ENCODE measurements at regions not wholly inside any gene's neighbourhood (a gene's known extent, or its start where the extent isn't known, plus 50 kb on each side); places are given as distances from the start of the nearest gene placed in this dataset.
"Not testable (repeated sequence)": the region's sequence is repeated elsewhere in the genome, so short reads cannot be mapped to it uniquely, and the experiment has no call there.

- H3K27ac Mint-ChIP-seq; H3K4me3 Mint-ChIP-seq (ENCODE audit: low read depth); intact Hi-C loops (cut with micrococcal nuclease); H3K9me3 Mint-ChIP-seq; DNase-seq (ENCODE audit: low spot score); H3K27me3 Mint-ChIP-seq (ENCODE audit: low read depth): not testable (repeated sequence)
- Mint-ChIP-seq H3K36me3 (ENCODE audit: low read depth) (peaks cover 23% of the 10 kb centered on the region), H3K4me1 (ENCODE audit: low read depth) (peaks cover 20% of the 10 kb centered on the region)
These were observed 258.9 kb upstream of the PLGLB2 start for GRCh38 chr2:87488991-87489390.

- H3K4me3 Mint-ChIP-seq (ENCODE audit: low read depth); DNase-seq (ENCODE audit: low spot score); H3K9me3 Mint-ChIP-seq; H3K27me3 Mint-ChIP-seq (ENCODE audit: low read depth); intact Hi-C loops (cut with micrococcal nuclease): not testable (repeated sequence)
- H3K4me1 Mint-ChIP-seq (ENCODE audit: low read depth) = peaks cover 20% of the 10 kb centered on the region
- peaks cover 21% of the 10 kb centered on the region for H3K36me3 Mint-ChIP-seq (ENCODE audit: low read depth)
- peak overlapping the region; percentile 54 for H3K27ac Mint-ChIP-seq
These were observed 253.0 kb upstream of the PLGLB2 start for GRCh38 chr2:87494846-87495245.

GRCh38 chr2:87495455-87495854 is 252.4 kb upstream of the PLGLB2 start:
- H3K4me3 Mint-ChIP-seq (ENCODE audit: low read depth); H3K27me3 Mint-ChIP-seq (ENCODE audit: low read depth); intact Hi-C loops (cut with micrococcal nuclease); DNase-seq (ENCODE audit: low spot score); H3K9me3 Mint-ChIP-seq: not testable (repeated sequence)
- peak overlapping the region; percentile 54 for H3K27ac Mint-ChIP-seq
- peaks cover 24% of the 10 kb centered on the region for H3K4me1 Mint-ChIP-seq (ENCODE audit: low read depth)
- peaks cover 26% of the 10 kb centered on the region for H3K36me3 Mint-ChIP-seq (ENCODE audit: low read depth)

- H3K27ac Mint-ChIP-seq; DNase-seq (ENCODE audit: low spot score); H3K27me3 Mint-ChIP-seq (ENCODE audit: low read depth); H3K4me3 Mint-ChIP-seq (ENCODE audit: low read depth); intact Hi-C loops (cut with micrococcal nuclease); H3K9me3 Mint-ChIP-seq: not testable (repeated sequence)
- peaks cover 26% of the 10 kb centered on the region for H3K36me3 Mint-ChIP-seq (ENCODE audit: low read depth)
- peaks cover 27% of the 10 kb centered on the region for H3K4me1 Mint-ChIP-seq (ENCODE audit: low read depth)
These were observed 251.6 kb upstream of the PLGLB2 start for GRCh38 chr2:87496036-87497006.

GRCh38 chr2:87497135-87497534 is 250.8 kb upstream of the PLGLB2 start:
- H3K27me3 Mint-ChIP-seq (ENCODE audit: low read depth); intact Hi-C loops (cut with micrococcal nuclease); H3K4me3 Mint-ChIP-seq (ENCODE audit: low read depth); DNase-seq (ENCODE audit: low spot score); H3K9me3 Mint-ChIP-seq; H3K27ac Mint-ChIP-seq: not testable (repeated sequence)
- H3K4me1 Mint-ChIP-seq (ENCODE audit: low read depth) = peaks cover 24% of the 10 kb centered on the region
- H3K36me3 Mint-ChIP-seq (ENCODE audit: low read depth) = peaks cover 22% of the 10 kb centered on the region

- DNase-seq (ENCODE audit: low spot score); H3K27me3 Mint-ChIP-seq (ENCODE audit: low read depth); H3K4me3 Mint-ChIP-seq (ENCODE audit: low read depth); intact Hi-C loops (cut with micrococcal nuclease); H3K27ac Mint-ChIP-seq; H3K9me3 Mint-ChIP-seq: not testable (repeated sequence)
- H3K4me1 Mint-ChIP-seq (ENCODE audit: low read depth) = peaks cover 24% of the 10 kb centered on the region
- peaks cover 19% of the 10 kb centered on the region for H3K36me3 Mint-ChIP-seq (ENCODE audit: low read depth)
These were observed 250.2 kb upstream of the PLGLB2 start for GRCh38 chr2:87497700-87498099.

GRCh38 chr2:87498169-87498853 is 249.6 kb upstream of the PLGLB2 start:
- Mint-ChIP-seq H3K36me3 (ENCODE audit: low read depth) (peaks cover 19% of the 10 kb centered on the region), H3K4me1 (ENCODE audit: low read depth) (peaks cover 22% of the 10 kb centered on the region), H3K27ac (peak overlapping the region; percentile 89), H3K4me3 (ENCODE audit: low read depth) (peak overlapping the region; percentile 35)
- DNase-seq (ENCODE audit: low spot score); intact Hi-C loops (cut with micrococcal nuclease); H3K9me3 Mint-ChIP-seq; H3K27me3 Mint-ChIP-seq (ENCODE audit: low read depth): not testable (repeated sequence)

- intact Hi-C loops (cut with micrococcal nuclease) = not testable (repeated sequence)
- H3K36me3 Mint-ChIP-seq (ENCODE audit: low read depth) = peaks cover 18% of the 10 kb centered on the region
These were observed 249.0 kb upstream of the PLGLB2 start for GRCh38 chr2:87498854-87499238.

GRCh38 chr2:87499860-87500259 is 248.0 kb upstream of the PLGLB2 start:
- H3K27me3 Mint-ChIP-seq (ENCODE audit: low read depth); intact Hi-C loops (cut with micrococcal nuclease); DNase-seq (ENCODE audit: low spot score); H3K9me3 Mint-ChIP-seq: not testable (repeated sequence)
- H3K4me3 Mint-ChIP-seq (ENCODE audit: low read depth) = peak overlapping the region; percentile 69
- peak overlapping the region; percentile 98 for H3K27ac Mint-ChIP-seq
- peaks cover 13% of the 10 kb centered on the region for H3K36me3 Mint-ChIP-seq (ENCODE audit: low read depth)
- peaks cover 16% of the 10 kb centered on the region for H3K4me1 Mint-ChIP-seq (ENCODE audit: low read depth)

More at GRCh38 chr2:87498854-87499238, 249.0 kb upstream of the PLGLB2 start:
- Mint-ChIP-seq H3K4me1 (ENCODE audit: low read depth) (peaks cover 22% of the 10 kb centered on the region), H3K27ac (peak overlapping the region; percentile 38)
- H3K4me3 Mint-ChIP-seq (ENCODE audit: low read depth); H3K9me3 Mint-ChIP-seq; DNase-seq (ENCODE audit: low spot score); H3K27me3 Mint-ChIP-seq (ENCODE audit: low read depth): not testable (repeated sequence)

- H3K27me3 Mint-ChIP-seq (ENCODE audit: low read depth) = not testable (repeated sequence)
- peak overlapping the region; percentile 69 for H3K4me3 Mint-ChIP-seq (ENCODE audit: low read depth)
These were observed 247.5 kb upstream of the PLGLB2 start for GRCh38 chr2:87500421-87500820.

GRCh38 chr2:87500951-87501350 is 246.9 kb upstream of the PLGLB2 start:
- H3K4me1 Mint-ChIP-seq (ENCODE audit: low read depth); H3K36me3 Mint-ChIP-seq (ENCODE audit: low read depth); H3K27me3 Mint-ChIP-seq (ENCODE audit: low read depth); H3K9me3 Mint-ChIP-seq; H3K4me3 Mint-ChIP-seq (ENCODE audit: low read depth); H3K27ac Mint-ChIP-seq; DNase-seq (ENCODE audit: low spot score); intact Hi-C loops (cut with micrococcal nuclease): not testable (repeated sequence)

More at GRCh38 chr2:87500421-87500820, 247.5 kb upstream of the PLGLB2 start:
- H3K9me3 Mint-ChIP-seq; DNase-seq (ENCODE audit: low spot score); H3K36me3 Mint-ChIP-seq (ENCODE audit: low read depth); intact Hi-C loops (cut with micrococcal nuclease): not testable (repeated sequence)
- Mint-ChIP-seq H3K27ac (peak overlapping the region; percentile 98), H3K4me1 (ENCODE audit: low read depth) (peaks cover 12% of the 10 kb centered on the region)

GRCh38 chr2:87502948-87503347 is 244.9 kb upstream of the PLGLB2 start:
- H3K27me3 Mint-ChIP-seq (ENCODE audit: low read depth); H3K27ac Mint-ChIP-seq; DNase-seq (ENCODE audit: low spot score); H3K36me3 Mint-ChIP-seq (ENCODE audit: low read depth); H3K9me3 Mint-ChIP-seq; H3K4me3 Mint-ChIP-seq (ENCODE audit: low read depth); intact Hi-C loops (cut with micrococcal nuclease): not testable (repeated sequence)
- peaks cover 12% of the 10 kb centered on the region for H3K4me1 Mint-ChIP-seq (ENCODE audit: low read depth)

- H3K4me3 Mint-ChIP-seq (ENCODE audit: low read depth); H3K9me3 Mint-ChIP-seq; H3K36me3 Mint-ChIP-seq (ENCODE audit: low read depth); H3K27me3 Mint-ChIP-seq (ENCODE audit: low read depth); DNase-seq (ENCODE audit: low spot score); intact Hi-C loops (cut with micrococcal nuclease); H3K27ac Mint-ChIP-seq: not testable (repeated sequence)
- peaks cover 16% of the 10 kb centered on the region for H3K4me1 Mint-ChIP-seq (ENCODE audit: low read depth)
These were observed 242.6 kb upstream of the PLGLB2 start for GRCh38 chr2:87505239-87505638.

Data from activated T-helper 2 cell treated with anti-CD3 and anti-CD28 coated beads, Interferon-gamma antibody, Interleukin-2, Interleukin-4, amounts not matched to agents 10 μg/mL and 5 μg/mL and 100 μg/mL, durations not matched to agents 14 hours and 24 hours and 36 hours (primary cell).